ENCODE measurements at regions not wholly inside any gene's neighbourhood (a gene's known extent, or its start where the extent isn't known, plus 50 kb on each side); places are given as distances from the start of the nearest gene placed in this dataset.
"Not testable (repeated sequence)": the region's sequence is repeated elsewhere in the genome, so short reads cannot be mapped to it uniquely, and the experiment has no call there.

- no peak overlapping the region for H3K9ac ChIP-seq (ENCODE audit: low read length)
- no peak for TF ChIP-seq EZH2phosphoT487 (IDR thresholded peaks at IDR 0.05; ENCODE audit: low read length)
- TF ChIP-seq EZH2 (optimal IDR thresholded peaks at IDR 0.05; ENCODE audit: low read depth, low read length) = no peak
- TF ChIP-seq CTCF (IDR thresholded peaks at IDR 0.05; ENCODE audit: low read length) = no peak
- H3K9me3 ChIP-seq (replicated peaks; ENCODE audit: insufficient read depth, low read length) = no peaks in the 10 kb centered on the region
- H3K79me2 ChIP-seq (ENCODE audit: low read length) = no peaks in the 10 kb centered on the region
- no peak overlapping the region for H3K4me3 ChIP-seq (ENCODE audit: low read length)
- H3F3A ChIP-seq (ENCODE audit: insufficient read depth, low read length) = no peaks in the 10 kb centered on the region
- no peaks in the 10 kb centered on the region for H3K36me3 ChIP-seq (replicated peaks; ENCODE audit: insufficient read depth, low read length)
- DNase-seq = no peak
- no peaks in the 10 kb centered on the region for H3K9me2 ChIP-seq (replicated peaks; ENCODE audit: insufficient read depth, low read length)
- H3K4me2 ChIP-seq (ENCODE audit: low read depth, low read length) = no peak overlapping the region
- H3K4me1 ChIP-seq (ENCODE audit: low read length) = no peaks in the 10 kb centered on the region
- no peak overlapping the region for H2AFZ ChIP-seq (ENCODE audit: low read length)
- no peaks in the 10 kb centered on the region for H4K20me1 ChIP-seq (ENCODE audit: insufficient read depth, low read length)
- H3K27ac ChIP-seq (ENCODE audit: low read length) = no peak overlapping the region
- H3K27me3 ChIP-seq (replicated peaks; ENCODE audit: insufficient read depth, low read length) = no peaks in the 10 kb centered on the region
Measured at GRCh38 chr9:28491121-28491520, 917.8 kb upstream of the C9orf72 start.

GRCh38 chr9:28498168-28498567, 924.9 kb upstream of the C9orf72 start:
- H3K79me2 ChIP-seq (ENCODE audit: low read length); H4K20me1 ChIP-seq (ENCODE audit: insufficient read depth, low read length): not testable (repeated sequence)

GRCh38 chr9:28502189-28502588, 928.9 kb upstream of the C9orf72 start:
- Histone ChIP-seq H3K27ac (ENCODE audit: low read length) (no peak overlapping the region), H3K27me3 (replicated peaks; ENCODE audit: insufficient read depth, low read length) (no peaks in the 10 kb centered on the region), H3K4me3 (ENCODE audit: low read length) (no peak overlapping the region), H3K9me2 (replicated peaks; ENCODE audit: insufficient read depth, low read length) (no peaks in the 10 kb centered on the region), H3K4me2 (ENCODE audit: low read depth, low read length) (no peak overlapping the region), H3K4me1 (ENCODE audit: low read length) (no peaks in the 10 kb centered on the region), H2AFZ (ENCODE audit: low read length) (no peak overlapping the region), H4K20me1 (ENCODE audit: insufficient read depth, low read length) (no peaks in the 10 kb centered on the region), H3F3A (ENCODE audit: insufficient read depth, low read length) (no peaks in the 10 kb centered on the region), H3K36me3 (replicated peaks; ENCODE audit: insufficient read depth, low read length) (no peaks in the 10 kb centered on the region), H3K79me2 (ENCODE audit: low read length) (no peaks in the 10 kb centered on the region), H3K9me3 (replicated peaks; ENCODE audit: insufficient read depth, low read length) (no peaks in the 10 kb centered on the region), H3K9ac (ENCODE audit: low read length) (no peak overlapping the region)
- no peak for DNase-seq
- TF ChIP-seq CTCF (IDR thresholded peaks at IDR 0.05; ENCODE audit: low read length) = no peak
- TF ChIP-seq EZH2phosphoT487 (IDR thresholded peaks at IDR 0.05; ENCODE audit: low read length) = no peak
- TF ChIP-seq EZH2 (optimal IDR thresholded peaks at IDR 0.05; ENCODE audit: low read depth, low read length) = no peak

More at GRCh38 chr9:28498168-28498567, 924.9 kb upstream of the C9orf72 start:
- H3K27me3 ChIP-seq (replicated peaks; ENCODE audit: insufficient read depth, low read length); H3K4me2 ChIP-seq (ENCODE audit: low read depth, low read length); H3K4me1 ChIP-seq (ENCODE audit: low read length); H3K9me3 ChIP-seq (replicated peaks; ENCODE audit: insufficient read depth, low read length); H3F3A ChIP-seq (ENCODE audit: insufficient read depth, low read length); H3K27ac ChIP-seq (ENCODE audit: low read length); H3K9ac ChIP-seq (ENCODE audit: low read length); H3K36me3 ChIP-seq (replicated peaks; ENCODE audit: insufficient read depth, low read length); DNase-seq; H3K9me2 ChIP-seq (replicated peaks; ENCODE audit: insufficient read depth, low read length); H3K4me3 ChIP-seq (ENCODE audit: low read length); H2AFZ ChIP-seq (ENCODE audit: low read length): not testable (repeated sequence)

- Histone ChIP-seq H3K4me3 (ENCODE audit: low read length) (no peak overlapping the region), H3K36me3 (replicated peaks; ENCODE audit: insufficient read depth, low read length) (no peaks in the 10 kb centered on the region), H3K4me1 (ENCODE audit: low read length) (no peaks in the 10 kb centered on the region)
Measured at GRCh38 chr9:28502741-28503140, 929.5 kb upstream of the C9orf72 start.

More at GRCh38 chr9:28502741-28503140, 929.5 kb upstream of the C9orf72 start:
- no peak for DNase-seq
- Histone ChIP-seq H3F3A (ENCODE audit: insufficient read depth, low read length) (no peaks in the 10 kb centered on the region), H3K9me3 (replicated peaks; ENCODE audit: insufficient read depth, low read length) (no peaks in the 10 kb centered on the region), H3K9me2 (replicated peaks; ENCODE audit: insufficient read depth, low read length) (no peaks in the 10 kb centered on the region), H3K4me2 (ENCODE audit: low read depth, low read length) (no peak overlapping the region), H4K20me1 (ENCODE audit: insufficient read depth, low read length) (no peaks in the 10 kb centered on the region), H3K27me3 (replicated peaks; ENCODE audit: insufficient read depth, low read length) (no peaks in the 10 kb centered on the region), H2AFZ (ENCODE audit: low read length) (no peak overlapping the region), H3K79me2 (ENCODE audit: low read length) (no peaks in the 10 kb centered on the region), H3K9ac (ENCODE audit: low read length) (no peak overlapping the region), H3K27ac (ENCODE audit: low read length) (no peak overlapping the region)
- no peak for TF ChIP-seq EZH2 (optimal IDR thresholded peaks at IDR 0.05; ENCODE audit: low read depth, low read length)
- no peak for TF ChIP-seq CTCF (IDR thresholded peaks at IDR 0.05; ENCODE audit: low read length)
- no peak for TF ChIP-seq EZH2phosphoT487 (IDR thresholded peaks at IDR 0.05; ENCODE audit: low read length)
